ENCODE measurements at regions not wholly inside any gene's neighbourhood (a gene's known extent, or its start where the extent isn't known, plus 50 kb on each side); places are given as distances from the start of the nearest gene placed in this dataset.

GRCh38 chr4:136680761-136681160 lies 851.5 kb downstream of the PCDH18 start:
- no peak overlapping the region for H3K27ac ChIP-seq
- intact Hi-C loops (cut with DNase I), result no loop called here
- no peak for DNase-seq
- WGBS, 2 donors, result 74 to 78% methylated on average over 1 of the region's 1 CpG
- no peaks in the 10 kb centered on the region for H3K27me3 ChIP-seq
- TF ChIP-seq CTCF (IDR thresholded peaks at IDR 0.05) (no peak), POLR2A (IDR thresholded peaks at IDR 0.05) (no peak)
- H3K4me1 ChIP-seq, result no peaks in the 10 kb centered on the region
- no peaks in the 10 kb centered on the region for H3K36me3 ChIP-seq
- H3K4me3 ChIP-seq (replicated peaks in 1 of 3), result no peak overlapping the region
- no peaks in the 10 kb centered on the region for H3K9me3 ChIP-seq

- intact Hi-C loops (cut with DNase I), result no loop called here
- no peak for TF ChIP-seq POLR2A (IDR thresholded peaks at IDR 0.05)
- no peak for TF ChIP-seq CTCF (IDR thresholded peaks at IDR 0.05)
Observed at GRCh38 chr4:136680271-136680670, 852.0 kb downstream of the PCDH18 start.

GRCh38 chr4:136670265-136670664 lies 862.0 kb downstream of the PCDH18 start:
- intact Hi-C loops (cut with DNase I), result no loop called here
- Histone ChIP-seq H3K36me3 (no peaks in the 10 kb centered on the region), H3K9me3 (peaks cover 4% of the 10 kb centered on the region), H3K4me1 (no peaks in the 10 kb centered on the region), H3K27me3 (no peaks in the 10 kb centered on the region), H3K4me3 (replicated peaks in 1 of 3) (no peak overlapping the region), H3K27ac (no peak overlapping the region)
- TF ChIP-seq CTCF (IDR thresholded peaks at IDR 0.05) (no peak), POLR2A (IDR thresholded peaks at IDR 0.05) (no peak)
- no peak for DNase-seq
- 85 to 89% methylated on average over 2 of the region's 2 CpGs for WGBS, 2 donors

More at GRCh38 chr4:136680271-136680670, 852.0 kb downstream of the PCDH18 start:
- Histone ChIP-seq H3K27me3 (no peaks in the 10 kb centered on the region), H3K4me3 (replicated peaks in 1 of 3) (no peak overlapping the region), H3K27ac (no peak overlapping the region), H3K9me3 (no peaks in the 10 kb centered on the region), H3K36me3 (no peaks in the 10 kb centered on the region), H3K4me1 (no peaks in the 10 kb centered on the region)
- 25 to 38% methylated on average over 1 of the region's 1 CpG for WGBS, 2 donors
- DNase-seq, result no peak

GRCh38 chr4:136664988-136665387 lies 867.3 kb downstream of the PCDH18 start:
- TF ChIP-seq POLR2A (IDR thresholded peaks at IDR 0.05) (no peak), CTCF (IDR thresholded peaks at IDR 0.05) (no peak)
- H3K27me3 ChIP-seq, result no peaks in the 10 kb centered on the region
- intact Hi-C loops (cut with DNase I), result no loop called here
- no peak overlapping the region for H3K4me3 ChIP-seq (replicated peaks in 1 of 3)
- H3K4me1 ChIP-seq, result no peaks in the 10 kb centered on the region
- WGBS, 2 donors, result 63 to 70% methylated on average over 1 of the region's 1 CpG
- H3K27ac ChIP-seq, result no peak overlapping the region
- peaks cover 4% of the 10 kb centered on the region for H3K9me3 ChIP-seq
- no peak for DNase-seq
- no peaks in the 10 kb centered on the region for H3K36me3 ChIP-seq

GRCh38 chr4:136662539-136662938 lies 869.8 kb downstream of the PCDH18 start:
- H3K4me3 ChIP-seq (replicated peaks in 1 of 3), result no peak overlapping the region
- TF ChIP-seq CTCF (IDR thresholded peaks at IDR 0.05) (no peak), POLR2A (IDR thresholded peaks at IDR 0.05) (no peak)
- H3K27me3 ChIP-seq, result no peaks in the 10 kb centered on the region
- intact Hi-C loops (cut with DNase I), result no loop called here
- H3K4me1 ChIP-seq, result no peaks in the 10 kb centered on the region
- no peak for DNase-seq
- peaks cover 4% of the 10 kb centered on the region for H3K9me3 ChIP-seq
- H3K36me3 ChIP-seq, result no peaks in the 10 kb centered on the region
- 66 to 73% methylated on average over 1 of the region's 1 CpG for WGBS, 2 donors
- no peak overlapping the region for H3K27ac ChIP-seq
